ENCODE measurements at regions not wholly inside any gene's neighbourhood (a gene's known extent, or its start where the extent isn't known, plus 50 kb on each side); places are given as distances from the start of the nearest gene placed in this dataset.
"Not testable (repeated sequence)": the region's sequence is repeated elsewhere in the genome, so short reads cannot be mapped to it uniquely, and the experiment has no call there.

GRCh38 chr4:111359602-111360001, 736.7 kb upstream of the PITX2 start:
- DNase-seq (ENCODE audit: insufficient read length, low spot score): no peak
- no peak for FAIRE-seq
- TF ChIP-seq POLR2A (IDR thresholded peaks at IDR 0.05; ENCODE audit: low read depth, low read length) (no peak), POU2F2 (IDR thresholded peaks at IDR 0.05; ENCODE audit: low read depth, low read length) (no peak), PAX5 (IDR thresholded peaks at IDR 0.05; ENCODE audit: insufficient read depth, low read length, severe bottlenecking) (no peak)

- no peak for TF ChIP-seq POLR2A (IDR thresholded peaks at IDR 0.05; ENCODE audit: low read depth, low read length)
- TF ChIP-seq POU2F2 (IDR thresholded peaks at IDR 0.05; ENCODE audit: low read depth, low read length): no peak
- no peak for TF ChIP-seq POLR2AphosphoS5 (IDR thresholded peaks at IDR 0.05; ENCODE audit: low read depth, low read length)
- no peak for TF ChIP-seq SPI1 (IDR thresholded peaks at IDR 0.05; ENCODE audit: low read depth, low read length)
- no peak for TF ChIP-seq TAF1 (IDR thresholded peaks at IDR 0.05; ENCODE audit: low read depth, low read length)
- no peak for TF ChIP-seq PAX5 (IDR thresholded peaks at IDR 0.05; ENCODE audit: insufficient read depth, low read length, severe bottlenecking)
- DNase-seq (ENCODE audit: insufficient read length, low spot score) (no peak), FAIRE-seq (no peak)
These were observed 738.0 kb upstream of the PITX2 start for GRCh38 chr4:111360906-111361305.

GRCh38 chr4:111362941-111363361, 740.1 kb upstream of the PITX2 start:
- DNase-seq (ENCODE audit: insufficient read length, low spot score) (no peak), FAIRE-seq (no peak)
- TF ChIP-seq POLR2AphosphoS5 (IDR thresholded peaks at IDR 0.05; ENCODE audit: low read depth, low read length) (no peak), TAF1 (IDR thresholded peaks at IDR 0.05; ENCODE audit: low read depth, low read length) (no peak), POLR2A (IDR thresholded peaks at IDR 0.05; ENCODE audit: low read depth, low read length) (no peak), PAX5 (IDR thresholded peaks at IDR 0.05; ENCODE audit: insufficient read depth, low read length, severe bottlenecking) (no peak)

- not testable (repeated sequence) for DNase-seq (ENCODE audit: insufficient read length, low spot score); FAIRE-seq
These were observed 755.0 kb upstream of the PITX2 start for GRCh38 chr4:111377880-111378279.

- FAIRE-seq: no peak
- no peak for TF ChIP-seq POLR2A (IDR thresholded peaks at IDR 0.05; ENCODE audit: low read depth, low read length)
- TF ChIP-seq TAF1 (IDR thresholded peaks at IDR 0.05; ENCODE audit: low read depth, low read length): no peak
- TF ChIP-seq POLR2AphosphoS5 (IDR thresholded peaks at IDR 0.05; ENCODE audit: low read depth, low read length): no peak
- no peak for TF ChIP-seq POU2F2 (IDR thresholded peaks at IDR 0.05; ENCODE audit: low read depth, low read length)
- TF ChIP-seq PAX5 (IDR thresholded peaks at IDR 0.05; ENCODE audit: insufficient read depth, low read length, severe bottlenecking): no peak
- TF ChIP-seq SPI1 (IDR thresholded peaks at IDR 0.05; ENCODE audit: low read depth, low read length): no peak
These were observed 756.7 kb upstream of the FAM241A start for GRCh38 chr4:111388561-111388960.

GRCh38 chr4:111391829-111392228, 753.4 kb upstream of the FAM241A start:
- DNase-seq (ENCODE audit: insufficient read length, low spot score) (no peak), FAIRE-seq (no peak)
- TF ChIP-seq POLR2AphosphoS5 (IDR thresholded peaks at IDR 0.05; ENCODE audit: low read depth, low read length): no peak

More at GRCh38 chr4:111388561-111388960, 756.7 kb upstream of the FAM241A start:
- DNase-seq (ENCODE audit: insufficient read length, low spot score): no peak

- DNase-seq (ENCODE audit: insufficient read length, low spot score) (no peak), FAIRE-seq (no peak)
- TF ChIP-seq SPI1 (IDR thresholded peaks at IDR 0.05; ENCODE audit: low read depth, low read length) (no peak), POLR2A (IDR thresholded peaks at IDR 0.05; ENCODE audit: low read depth, low read length) (no peak), PAX5 (IDR thresholded peaks at IDR 0.05; ENCODE audit: insufficient read depth, low read length, severe bottlenecking) (no peak), POLR2AphosphoS5 (IDR thresholded peaks at IDR 0.05; ENCODE audit: low read depth, low read length) (no peak), TAF1 (IDR thresholded peaks at IDR 0.05; ENCODE audit: low read depth, low read length) (no peak), POU2F2 (IDR thresholded peaks at IDR 0.05; ENCODE audit: low read depth, low read length) (no peak)
These were observed 751.5 kb upstream of the FAM241A start for GRCh38 chr4:111393781-111394180.

- FAIRE-seq (no peak), DNase-seq (ENCODE audit: insufficient read length, low spot score) (no peak)
- no peak for TF ChIP-seq PAX5 (IDR thresholded peaks at IDR 0.05; ENCODE audit: insufficient read depth, low read length, severe bottlenecking)
- TF ChIP-seq POLR2A (IDR thresholded peaks at IDR 0.05; ENCODE audit: low read depth, low read length): no peak
- TF ChIP-seq POU2F2 (IDR thresholded peaks at IDR 0.05; ENCODE audit: low read depth, low read length): no peak
- TF ChIP-seq TAF1 (IDR thresholded peaks at IDR 0.05; ENCODE audit: low read depth, low read length): no peak
- no peak for TF ChIP-seq POLR2AphosphoS5 (IDR thresholded peaks at IDR 0.05; ENCODE audit: low read depth, low read length)
- TF ChIP-seq SPI1 (IDR thresholded peaks at IDR 0.05; ENCODE audit: low read depth, low read length): no peak
These were observed 746.3 kb upstream of the FAM241A start for GRCh38 chr4:111398906-111399330.

- TF ChIP-seq SPI1 (IDR thresholded peaks at IDR 0.05; ENCODE audit: low read depth, low read length) (no peak), POU2F2 (IDR thresholded peaks at IDR 0.05; ENCODE audit: low read depth, low read length) (no peak), TAF1 (IDR thresholded peaks at IDR 0.05; ENCODE audit: low read depth, low read length) (no peak), POLR2A (IDR thresholded peaks at IDR 0.05; ENCODE audit: low read depth, low read length) (no peak), PAX5 (IDR thresholded peaks at IDR 0.05; ENCODE audit: insufficient read depth, low read length, severe bottlenecking) (no peak), POLR2AphosphoS5 (IDR thresholded peaks at IDR 0.05; ENCODE audit: low read depth, low read length) (no peak)
- FAIRE-seq (no peak), DNase-seq (ENCODE audit: insufficient read length, low spot score) (no peak)
These were observed 745.6 kb upstream of the FAM241A start for GRCh38 chr4:111399623-111400022.

GRCh38 chr4:111400741-111401140, 744.5 kb upstream of the FAM241A start:
- FAIRE-seq (no peak), DNase-seq (ENCODE audit: insufficient read length, low spot score) (no peak)

GRCh38 chr4:111404673-111405072, 740.6 kb upstream of the FAM241A start:
- DNase-seq (ENCODE audit: insufficient read length, low spot score): no peak
- TF ChIP-seq PAX5 (IDR thresholded peaks at IDR 0.05; ENCODE audit: insufficient read depth, low read length, severe bottlenecking) (no peak), SPI1 (IDR thresholded peaks at IDR 0.05; ENCODE audit: low read depth, low read length) (no peak), POLR2AphosphoS5 (IDR thresholded peaks at IDR 0.05; ENCODE audit: low read depth, low read length) (no peak), POLR2A (IDR thresholded peaks at IDR 0.05; ENCODE audit: low read depth, low read length) (no peak), TAF1 (IDR thresholded peaks at IDR 0.05; ENCODE audit: low read depth, low read length) (no peak)
- FAIRE-seq: no peak

More at GRCh38 chr4:111400741-111401140, 744.5 kb upstream of the FAM241A start:
- no peak for TF ChIP-seq TAF1 (IDR thresholded peaks at IDR 0.05; ENCODE audit: low read depth, low read length)
- TF ChIP-seq SPI1 (IDR thresholded peaks at IDR 0.05; ENCODE audit: low read depth, low read length): no peak
- no peak for TF ChIP-seq POLR2AphosphoS5 (IDR thresholded peaks at IDR 0.05; ENCODE audit: low read depth, low read length)
- TF ChIP-seq POU2F2 (IDR thresholded peaks at IDR 0.05; ENCODE audit: low read depth, low read length): no peak
- TF ChIP-seq POLR2A (IDR thresholded peaks at IDR 0.05; ENCODE audit: low read depth, low read length): no peak
- no peak for TF ChIP-seq PAX5 (IDR thresholded peaks at IDR 0.05; ENCODE audit: insufficient read depth, low read length, severe bottlenecking)
